ENCODE measurements at regions not wholly inside any gene's neighbourhood (a gene's known extent, or its start where the extent isn't known, plus 50 kb on each side); places are given as distances from the start of the nearest gene placed in this dataset.

DNA sequence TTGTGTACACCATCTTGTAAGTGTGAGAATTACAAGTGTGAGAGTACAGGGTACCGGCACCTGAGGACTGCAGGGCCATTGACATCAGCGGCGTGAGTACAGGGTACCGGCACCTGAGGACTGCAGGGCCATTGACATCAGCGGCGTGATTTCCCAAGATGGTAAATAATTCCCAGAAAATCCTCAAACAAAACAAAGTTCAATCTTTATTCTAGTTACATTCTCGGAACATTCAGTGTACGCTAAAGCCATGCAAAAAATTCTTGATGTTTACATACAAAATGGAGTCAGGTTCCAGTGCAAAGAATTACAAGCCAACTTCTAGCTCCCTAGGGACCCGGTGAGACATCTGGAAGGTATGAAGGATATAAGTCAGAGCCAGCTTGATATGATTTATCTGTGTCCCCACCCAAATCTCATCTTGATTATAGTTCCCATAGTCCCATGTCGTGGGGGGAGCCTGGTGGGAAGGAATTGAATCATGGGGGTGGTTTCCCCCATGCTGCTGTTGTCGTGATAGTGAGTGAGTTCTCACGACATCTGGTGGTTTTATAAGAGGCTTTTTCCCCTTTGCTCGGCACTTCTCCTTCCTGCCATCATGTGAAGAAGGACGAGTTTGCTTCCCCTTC lies 172.7 kb downstream of the TTLL2 start (continued):
- TF ChIP-seq SSRP1 (CRISPR knock-in tag; IDR thresholded peaks at IDR 0.05) (no peak), ZNF30 (CRISPR knock-in tag; IDR thresholded peaks at IDR 0.05) (no peak), RNF2 (conservative IDR thresholded peaks at IDR 0.05; ENCODE audit: low read depth) (no peak), NR2F6 (IDR thresholded peaks at IDR 0.05) (peak; percentile 70; the same call in 1 of the 2 replicates), NR2F6 (CRISPR knock-in tag; IDR thresholded peaks at IDR 0.05) (peak; percentile 56; the same call in 1 of the 2 replicates), BHLHE40 (IDR thresholded peaks at IDR 0.05; ENCODE audit: low read length) (peak; percentile 75), ZNF556 (CRISPR knock-in tag; IDR thresholded peaks at IDR 0.05; ENCODE audit: borderline replicate concordance) (no peak), FOSL2 (CRISPR knock-in tag; IDR thresholded peaks at IDR 0.05) (peak; percentile 63), ZNF451 (CRISPR knock-in tag; IDR thresholded peaks at IDR 0.05) (no peak), ZSCAN9 (CRISPR knock-in tag; IDR thresholded peaks at IDR 0.05; ENCODE audit: borderline replicate concordance) (no peak; the same call in 1 of the 2 replicates), HDAC1 (CRISPR knock-in tag; IDR thresholded peaks at IDR 0.05) (peak; percentile 65), CENPX (CRISPR knock-in tag; IDR thresholded peaks at IDR 0.05) (no peak), ZNF496 (CRISPR knock-in tag; IDR thresholded peaks at IDR 0.05; ENCODE audit: insufficient replicate concordance) (no peak), ZFP37 (CRISPR knock-in tag; IDR thresholded peaks at IDR 0.05; ENCODE audit: borderline replicate concordance) (no peak), TCF7L2 (IDR thresholded peaks at IDR 0.05; ENCODE audit: low read depth, low read length) (no peak), ZNF670 (CRISPR knock-in tag; IDR thresholded peaks at IDR 0.05; ENCODE audit: borderline replicate concordance) (no peak), DMAP1 (CRISPR knock-in tag; IDR thresholded peaks at IDR 0.05) (no peak), NFE2L1 (CRISPR knock-in tag; IDR thresholded peaks at IDR 0.05; ENCODE audit: borderline replicate concordance) (no peak), SIN3B (IDR thresholded peaks at IDR 0.05; ENCODE audit: low read length) (no peak), ZFY (CRISPR knock-in tag; IDR thresholded peaks at IDR 0.05) (peak; percentile 36; the same call in 1 of the 2 replicates), ZNF83 (CRISPR knock-in tag; IDR thresholded peaks at IDR 0.05; ENCODE audit: borderline replicate concordance) (no peak), ZNF619 (CRISPR knock-in tag; IDR thresholded peaks at IDR 0.05) (no peak)
- TF ChIP-seq, protein P1, sequence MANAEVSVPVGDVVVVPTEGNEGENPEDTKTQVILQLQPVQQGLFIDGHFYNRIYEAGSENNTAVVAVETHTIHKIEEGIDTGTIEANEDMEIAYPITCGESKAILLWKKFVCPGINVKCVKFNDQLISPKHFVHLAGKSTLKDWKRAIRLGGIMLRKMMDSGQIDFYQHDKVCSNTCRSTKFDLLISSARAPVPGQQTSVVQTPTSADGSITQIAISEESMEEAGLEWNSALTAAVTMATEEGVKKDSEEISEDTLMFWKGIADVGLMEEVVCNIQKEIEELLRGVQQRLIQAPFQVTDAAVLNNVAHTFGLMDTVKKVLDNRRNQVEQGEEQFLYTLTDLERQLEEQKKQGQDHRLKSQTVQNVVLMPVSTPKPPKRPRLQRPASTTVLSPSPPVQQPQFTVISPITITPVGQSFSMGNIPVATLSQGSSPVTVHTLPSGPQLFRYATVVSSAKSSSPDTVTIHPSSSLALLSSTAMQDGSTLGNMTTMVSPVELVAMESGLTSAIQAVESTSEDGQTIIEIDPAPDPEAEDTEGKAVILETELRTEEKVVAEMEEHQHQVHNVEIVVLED (CRISPR knock-in tag; IDR thresholded peaks at IDR 0.05; ENCODE audit: borderline replicate concordance) = peak; percentile 42; the same call in 1 of the 2 replicates
- TF ChIP-seq, protein P2, sequence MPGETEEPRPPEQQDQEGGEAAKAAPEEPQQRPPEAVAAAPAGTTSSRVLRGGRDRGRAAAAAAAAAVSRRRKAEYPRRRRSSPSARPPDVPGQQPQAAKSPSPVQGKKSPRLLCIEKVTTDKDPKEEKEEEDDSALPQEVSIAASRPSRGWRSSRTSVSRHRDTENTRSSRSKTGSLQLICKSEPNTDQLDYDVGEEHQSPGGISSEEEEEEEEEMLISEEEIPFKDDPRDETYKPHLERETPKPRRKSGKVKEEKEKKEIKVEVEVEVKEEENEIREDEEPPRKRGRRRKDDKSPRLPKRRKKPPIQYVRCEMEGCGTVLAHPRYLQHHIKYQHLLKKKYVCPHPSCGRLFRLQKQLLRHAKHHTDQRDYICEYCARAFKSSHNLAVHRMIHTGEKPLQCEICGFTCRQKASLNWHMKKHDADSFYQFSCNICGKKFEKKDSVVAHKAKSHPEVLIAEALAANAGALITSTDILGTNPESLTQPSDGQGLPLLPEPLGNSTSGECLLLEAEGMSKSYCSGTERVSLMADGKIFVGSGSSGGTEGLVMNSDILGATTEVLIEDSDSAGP (CRISPR knock-in tag; IDR thresholded peaks at IDR 0.05; ENCODE audit: borderline replicate concordance) = no peak
- TF ChIP-seq, protein P3, sequence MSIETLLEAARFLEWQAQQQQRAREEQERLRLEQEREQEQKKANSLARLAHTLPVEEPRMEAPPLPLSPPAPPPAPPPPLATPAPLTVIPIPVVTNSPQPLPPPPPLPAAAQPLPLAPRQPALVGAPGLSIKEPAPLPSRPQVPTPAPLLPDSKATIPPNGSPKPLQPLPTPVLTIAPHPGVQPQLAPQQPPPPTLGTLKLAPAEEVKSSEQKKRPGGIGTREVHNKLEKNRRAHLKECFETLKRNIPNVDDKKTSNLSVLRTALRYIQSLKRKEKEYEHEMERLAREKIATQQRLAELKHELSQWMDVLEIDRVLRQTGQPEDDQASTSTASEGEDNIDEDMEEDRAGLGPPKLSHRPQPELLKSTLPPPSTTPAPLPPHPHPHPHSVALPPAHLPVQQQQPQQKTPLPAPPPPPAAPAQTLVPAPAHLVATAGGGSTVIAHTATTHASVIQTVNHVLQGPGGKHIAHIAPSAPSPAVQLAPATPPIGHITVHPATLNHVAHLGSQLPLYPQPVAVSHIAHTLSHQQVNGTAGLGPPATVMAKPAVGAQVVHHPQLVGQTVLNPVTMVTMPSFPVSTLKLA (IDR thresholded peaks at IDR 0.05) = no peak
- TF ChIP-seq, protein P4, sequence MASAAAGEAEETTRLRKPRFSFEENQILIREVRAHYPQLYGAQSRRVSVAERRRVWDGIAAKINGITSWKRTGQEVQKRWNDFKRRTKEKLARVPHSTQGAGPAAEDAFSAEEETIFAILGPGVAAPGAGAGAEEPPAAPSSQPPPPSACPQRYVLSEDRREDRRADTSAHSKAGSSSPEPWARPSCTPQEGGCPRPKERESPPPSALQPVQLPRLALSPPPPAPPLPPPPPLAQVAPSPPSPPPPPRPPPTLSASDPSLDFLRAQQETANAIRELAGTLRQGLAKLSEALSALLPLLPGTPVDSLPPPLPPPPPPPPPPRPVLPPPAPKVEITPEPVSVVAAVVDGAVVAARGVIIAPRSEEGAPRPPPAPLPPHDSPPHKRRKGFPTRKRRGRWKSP (CRISPR knock-in tag; IDR thresholded peaks at IDR 0.05) = peak; percentile 55; the same call in 1 of the 2 replicates
- TF ChIP-seq, protein P5, sequence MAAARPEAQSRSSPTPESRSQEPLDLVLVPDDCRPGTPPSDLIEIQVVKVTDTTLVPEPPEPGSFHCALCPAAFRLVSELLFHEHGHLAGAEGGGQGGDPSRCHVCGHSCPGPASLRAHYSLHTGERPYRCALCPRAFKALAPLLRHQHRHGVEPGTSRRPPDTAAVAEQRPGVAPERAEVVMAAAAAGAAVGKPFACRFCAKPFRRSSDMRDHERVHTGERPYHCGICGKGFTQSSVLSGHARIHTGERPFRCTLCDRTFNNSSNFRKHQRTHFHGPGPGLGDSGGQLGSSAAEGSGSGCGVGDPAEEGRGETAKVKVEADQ (CRISPR knock-in tag; IDR thresholded peaks at IDR 0.05; ENCODE audit: borderline replicate concordance) = no peak
